WERI-Rb-1 (cell line): ENCODE measurements at regions not wholly inside any gene's neighbourhood (a gene's known extent, or its start where the extent isn't known, plus 50 kb on each side); places are given as distances from the start of the nearest gene placed in this dataset.

Experiments used
- DNase-seq: peaks from one replicate; pipeline ENCODE4 v3.0.0-alpha.2; 2020
- H3K27ac ChIP-seq: fragments of 250-450 bp; sonication (Bioruptor Pico); 2 replicates; pipeline ENCODE4 v1.5.1; 2020; ENCODE audit warnings: mild to moderate bottlenecking, moderate library complexity
- H3K27me3 ChIP-seq: fragments of 250-450 bp; sonication (Bioruptor Pico); 2 replicates; pipeline ENCODE4 v1.5.1; 2021; ENCODE audit warnings: mild to moderate bottlenecking, low read depth, moderate library complexity; ENCODE audit not compliant: insufficient read depth, severe bottlenecking
- H3K36me3 ChIP-seq: fragments of 250-450 bp; sonication (Bioruptor Pico); 2 replicates; pipeline ENCODE4 v1.5.1; 2020; ENCODE audit warnings: mild to moderate bottlenecking, moderate library complexity
- H3K4me3 ChIP-seq: 2 replicates; pipeline ENCODE4 v1.5.1; 2011; ENCODE audit warnings: low read depth, mild to moderate bottlenecking, control low read depth, low read length
- H3K9me3 ChIP-seq: fragments of 250-450 bp; sonication (Bioruptor Pico); 2 replicates; pipeline ENCODE4 v1.5.1; 2021; ENCODE audit warnings: mild to moderate bottlenecking, moderate library complexity; ENCODE audit not compliant: severe bottlenecking
- TF ChIP-seq, protein P1 (sequence below): IDR thresholded peaks from 2 replicates; pipeline ENCODE4 v1.5.1; 2011; ENCODE audit warnings: low read depth, mild to moderate bottlenecking, control low read depth, inconsistent platforms, low read length

GRCh38 chr1:168638884-168639283 is 62.5 kb downstream of the XCL1 start:
- no peak overlapping the region for H3K27ac ChIP-seq
- no peak overlapping the region for H3K4me3 ChIP-seq

DNA sequence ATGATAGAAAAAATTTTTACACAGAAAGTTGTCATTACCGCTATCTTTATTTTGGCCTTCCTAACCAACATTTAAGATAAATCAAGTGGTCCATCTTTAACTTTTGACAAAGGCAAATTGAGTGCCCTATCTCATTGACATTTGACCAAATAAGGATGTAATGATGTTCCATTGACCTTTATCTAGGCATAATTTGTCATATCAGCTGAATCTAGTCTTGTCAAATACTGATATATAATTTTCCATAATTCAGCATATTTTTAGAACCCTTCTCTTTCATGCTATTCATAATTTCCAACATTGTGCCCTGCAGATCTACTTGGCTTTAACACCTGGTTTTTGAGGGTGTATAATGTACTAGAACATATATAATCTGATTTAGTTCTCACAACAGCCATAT is 63.8 kb downstream of the XCL1 start:
- no peak overlapping the region for H3K4me3 ChIP-seq
- H3K27ac ChIP-seq, result no peak overlapping the region
- no peaks in the 10 kb centered on the region for H3K36me3 ChIP-seq
- no peaks in the 10 kb centered on the region for H3K9me3 ChIP-seq
- no peak for DNase-seq
- no peaks in the 10 kb centered on the region for H3K27me3 ChIP-seq
- TF ChIP-seq, protein P1, sequence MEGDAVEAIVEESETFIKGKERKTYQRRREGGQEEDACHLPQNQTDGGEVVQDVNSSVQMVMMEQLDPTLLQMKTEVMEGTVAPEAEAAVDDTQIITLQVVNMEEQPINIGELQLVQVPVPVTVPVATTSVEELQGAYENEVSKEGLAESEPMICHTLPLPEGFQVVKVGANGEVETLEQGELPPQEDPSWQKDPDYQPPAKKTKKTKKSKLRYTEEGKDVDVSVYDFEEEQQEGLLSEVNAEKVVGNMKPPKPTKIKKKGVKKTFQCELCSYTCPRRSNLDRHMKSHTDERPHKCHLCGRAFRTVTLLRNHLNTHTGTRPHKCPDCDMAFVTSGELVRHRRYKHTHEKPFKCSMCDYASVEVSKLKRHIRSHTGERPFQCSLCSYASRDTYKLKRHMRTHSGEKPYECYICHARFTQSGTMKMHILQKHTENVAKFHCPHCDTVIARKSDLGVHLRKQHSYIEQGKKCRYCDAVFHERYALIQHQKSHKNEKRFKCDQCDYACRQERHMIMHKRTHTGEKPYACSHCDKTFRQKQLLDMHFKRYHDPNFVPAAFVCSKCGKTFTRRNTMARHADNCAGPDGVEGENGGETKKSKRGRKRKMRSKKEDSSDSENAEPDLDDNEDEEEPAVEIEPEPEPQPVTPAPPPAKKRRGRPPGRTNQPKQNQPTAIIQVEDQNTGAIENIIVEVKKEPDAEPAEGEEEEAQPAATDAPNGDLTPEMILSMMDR, result no peak

More at GRCh38 chr1:168638884-168639283, 62.5 kb downstream of the XCL1 start:
- H3K36me3 ChIP-seq, result no peaks in the 10 kb centered on the region
- TF ChIP-seq, protein P1, result no peak
- DNase-seq, result no peak
- H3K27me3 ChIP-seq, result no peaks in the 10 kb centered on the region
- H3K9me3 ChIP-seq, result no peaks in the 10 kb centered on the region

DNA sequence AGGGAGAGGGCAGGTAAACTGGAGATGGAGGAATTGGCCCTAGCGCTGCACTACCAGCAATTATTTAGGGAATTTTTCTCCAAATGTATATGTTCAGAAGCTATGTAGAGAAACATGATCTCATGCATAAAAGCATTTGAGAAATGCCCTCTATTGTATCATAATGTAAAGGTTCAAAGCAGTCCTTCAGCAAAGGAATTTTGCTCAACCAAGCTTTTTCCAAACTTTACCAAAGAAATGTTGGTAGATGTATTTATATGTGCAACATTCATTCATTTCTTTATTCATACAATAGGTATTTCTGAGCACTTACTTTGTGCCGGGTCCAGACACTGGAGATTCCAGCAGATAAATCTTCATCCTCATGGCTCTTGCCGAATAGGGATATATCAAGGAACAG is 64.4 kb downstream of the XCL1 start:
- no peak for DNase-seq

DNA sequence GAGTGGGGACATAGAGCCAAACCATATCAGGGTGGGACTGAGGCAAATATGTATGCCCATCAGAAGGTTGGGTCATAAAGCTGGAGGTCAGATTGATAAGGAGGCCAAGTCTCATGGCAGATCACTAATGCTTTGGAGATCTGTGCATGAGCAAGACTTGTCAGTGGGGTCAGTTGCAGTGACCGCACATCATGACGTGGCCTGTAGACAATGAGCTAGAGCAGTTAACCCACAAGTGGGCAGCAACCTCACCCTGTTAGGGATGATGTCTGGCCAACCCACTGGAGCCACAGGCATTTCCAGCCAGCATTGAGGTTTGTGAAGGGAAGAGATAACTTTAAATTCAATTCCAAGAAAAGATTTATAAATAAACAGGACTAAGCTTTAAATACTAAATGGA is 66.7 kb downstream of the XCL1 start:
- Histone ChIP-seq H3K4me3 (no peak overlapping the region), H3K27ac (no peak overlapping the region), H3K36me3 (no peaks in the 10 kb centered on the region), H3K27me3 (no peaks in the 10 kb centered on the region), H3K9me3 (no peaks in the 10 kb centered on the region)
- TF ChIP-seq, protein P1, result no peak
- no peak for DNase-seq

More for the DNA sequence above, 64.4 kb downstream of the XCL1 start:
- TF ChIP-seq, protein P1, result no peak
- H3K36me3 ChIP-seq, result no peaks in the 10 kb centered on the region
- no peak overlapping the region for H3K4me3 ChIP-seq
- no peaks in the 10 kb centered on the region for H3K27me3 ChIP-seq
- H3K27ac ChIP-seq, result no peak overlapping the region
- no peaks in the 10 kb centered on the region for H3K9me3 ChIP-seq
